ENCODE measurements at regions not wholly inside any gene's neighbourhood (a gene's known extent, or its start where the extent isn't known, plus 50 kb on each side); places are given as distances from the start of the nearest gene placed in this dataset.

GRCh38 chr13:30027569-30028455, 177.4 kb upstream of the UBL3 start:
- no peak for DNase-seq (ENCODE audit: low spot score)
- no peaks in the 10 kb centered on the region for H3K27me3 Mint-ChIP-seq (ENCODE audit: insufficient read depth)
- H3K27ac Mint-ChIP-seq: no peak overlapping the region
- no peak overlapping the region for H3K4me3 Mint-ChIP-seq
- no peaks in the 10 kb centered on the region for H3K9me3 Mint-ChIP-seq
- no peaks in the 10 kb centered on the region for H3K4me1 Mint-ChIP-seq (ENCODE audit: low read depth)
- no peaks in the 10 kb centered on the region for H3K36me3 Mint-ChIP-seq (ENCODE audit: low read depth)
- intact Hi-C loops (cut with micrococcal nuclease): no loop called here

- Mint-ChIP-seq H3K27me3 (ENCODE audit: insufficient read depth) (peaks cover 2% of the 10 kb centered on the region), H3K36me3 (ENCODE audit: low read depth) (no peaks in the 10 kb centered on the region), H3K4me3 (no peak overlapping the region), H3K27ac (no peak overlapping the region), H3K9me3 (no peaks in the 10 kb centered on the region), H3K4me1 (ENCODE audit: low read depth) (no peaks in the 10 kb centered on the region)
- intact Hi-C loops (cut with micrococcal nuclease): no loop called here
- DNase-seq (ENCODE audit: low spot score): no peak
Observed at GRCh38 chr13:30026909-30027308, 176.5 kb upstream of the UBL3 start.

GRCh38 chr13:30026093-30026492, 175.7 kb upstream of the UBL3 start:
- DNase-seq (ENCODE audit: low spot score): no peak
- H3K27me3 Mint-ChIP-seq (ENCODE audit: insufficient read depth): peaks cover 2% of the 10 kb centered on the region

GRCh38 chr13:30025351-30025750, 174.9 kb upstream of the UBL3 start:
- Mint-ChIP-seq H3K4me3 (no peak overlapping the region), H3K9me3 (no peaks in the 10 kb centered on the region), H3K36me3 (ENCODE audit: low read depth) (no peaks in the 10 kb centered on the region), H3K27ac (no peak overlapping the region), H3K27me3 (ENCODE audit: insufficient read depth) (peaks cover 2% of the 10 kb centered on the region), H3K4me1 (ENCODE audit: low read depth) (no peaks in the 10 kb centered on the region)
- intact Hi-C loops (cut with micrococcal nuclease): no loop called here
- no peak for DNase-seq (ENCODE audit: low spot score)

More at GRCh38 chr13:30026093-30026492, 175.7 kb upstream of the UBL3 start:
- Mint-ChIP-seq H3K27ac (no peak overlapping the region), H3K4me3 (no peak overlapping the region), H3K36me3 (ENCODE audit: low read depth) (no peaks in the 10 kb centered on the region), H3K9me3 (no peaks in the 10 kb centered on the region), H3K4me1 (ENCODE audit: low read depth) (no peaks in the 10 kb centered on the region)
- intact Hi-C loops (cut with micrococcal nuclease): no loop called here

GRCh38 chr13:30024125-30024865, 173.9 kb upstream of the UBL3 start:
- intact Hi-C loops (cut with micrococcal nuclease): no loop called here
- Mint-ChIP-seq H3K27ac (no peak overlapping the region), H3K27me3 (ENCODE audit: insufficient read depth) (peaks cover 2% of the 10 kb centered on the region), H3K36me3 (ENCODE audit: low read depth) (no peaks in the 10 kb centered on the region), H3K4me3 (no peak overlapping the region), H3K4me1 (ENCODE audit: low read depth) (no peaks in the 10 kb centered on the region), H3K9me3 (no peaks in the 10 kb centered on the region)
- no peak for DNase-seq (ENCODE audit: low spot score)

GRCh38 chr13:30023196-30023895, 172.9 kb upstream of the UBL3 start:
- intact Hi-C loops (cut with micrococcal nuclease): no loop called here
- no peaks in the 10 kb centered on the region for H3K9me3 Mint-ChIP-seq
- H3K4me3 Mint-ChIP-seq: no peak overlapping the region
- H3K27me3 Mint-ChIP-seq (ENCODE audit: insufficient read depth): peaks cover 2% of the 10 kb centered on the region
- H3K36me3 Mint-ChIP-seq (ENCODE audit: low read depth): no peaks in the 10 kb centered on the region
- no peaks in the 10 kb centered on the region for H3K4me1 Mint-ChIP-seq (ENCODE audit: low read depth)
- no peak overlapping the region for H3K27ac Mint-ChIP-seq
- no peak for DNase-seq (ENCODE audit: low spot score)

GRCh38 chr13:30022796-30023195, 172.4 kb upstream of the UBL3 start:
- no peaks in the 10 kb centered on the region for H3K36me3 Mint-ChIP-seq (ENCODE audit: low read depth)
- H3K9me3 Mint-ChIP-seq: no peaks in the 10 kb centered on the region
- no peak overlapping the region for H3K27ac Mint-ChIP-seq
- H3K4me1 Mint-ChIP-seq (ENCODE audit: low read depth): no peaks in the 10 kb centered on the region
- peaks cover 2% of the 10 kb centered on the region for H3K27me3 Mint-ChIP-seq (ENCODE audit: insufficient read depth)
- intact Hi-C loops (cut with micrococcal nuclease): no loop called here
- H3K4me3 Mint-ChIP-seq: no peak overlapping the region
- no peak for DNase-seq (ENCODE audit: low spot score)

- intact Hi-C loops (cut with micrococcal nuclease): no loop called here
- Mint-ChIP-seq H3K36me3 (ENCODE audit: low read depth) (no peaks in the 10 kb centered on the region), H3K4me3 (no peak overlapping the region), H3K4me1 (ENCODE audit: low read depth) (no peaks in the 10 kb centered on the region), H3K9me3 (no peaks in the 10 kb centered on the region), H3K27ac (no peak overlapping the region), H3K27me3 (ENCODE audit: insufficient read depth) (peaks cover 2% of the 10 kb centered on the region)
- DNase-seq (ENCODE audit: low spot score): no peak
Observed at GRCh38 chr13:30022256-30022655, 171.8 kb upstream of the UBL3 start.

GRCh38 chr13:30021611-30022010, 171.2 kb upstream of the UBL3 start:
- no peaks in the 10 kb centered on the region for H3K4me1 Mint-ChIP-seq (ENCODE audit: low read depth)
- H3K36me3 Mint-ChIP-seq (ENCODE audit: low read depth): no peaks in the 10 kb centered on the region
- H3K27ac Mint-ChIP-seq: no peak overlapping the region
- no peak overlapping the region for H3K4me3 Mint-ChIP-seq
- H3K9me3 Mint-ChIP-seq: no peaks in the 10 kb centered on the region
- intact Hi-C loops (cut with micrococcal nuclease): no loop called here
- DNase-seq (ENCODE audit: low spot score): no peak
- peaks cover 3% of the 10 kb centered on the region for H3K27me3 Mint-ChIP-seq (ENCODE audit: insufficient read depth)

- intact Hi-C loops (cut with micrococcal nuclease): no loop called here
- H3K27me3 Mint-ChIP-seq (ENCODE audit: insufficient read depth): peaks cover 7% of the 10 kb centered on the region
- DNase-seq (ENCODE audit: low spot score): no peak
- no peak overlapping the region for H3K27ac Mint-ChIP-seq
- no peaks in the 10 kb centered on the region for H3K36me3 Mint-ChIP-seq (ENCODE audit: low read depth)
- H3K4me3 Mint-ChIP-seq: no peak overlapping the region
- no peaks in the 10 kb centered on the region for H3K9me3 Mint-ChIP-seq
- H3K4me1 Mint-ChIP-seq (ENCODE audit: low read depth): no peaks in the 10 kb centered on the region
Observed at GRCh38 chr13:30020726-30021312, 170.4 kb upstream of the UBL3 start.

- DNase-seq (ENCODE audit: low spot score): no peak
- no peak overlapping the region for H3K27ac Mint-ChIP-seq
- H3K27me3 Mint-ChIP-seq (ENCODE audit: insufficient read depth): peaks cover 7% of the 10 kb centered on the region
- H3K4me3 Mint-ChIP-seq: no peak overlapping the region
- no peaks in the 10 kb centered on the region for H3K4me1 Mint-ChIP-seq (ENCODE audit: low read depth)
- H3K9me3 Mint-ChIP-seq: no peaks in the 10 kb centered on the region
- intact Hi-C loops (cut with micrococcal nuclease): no loop called here
- no peaks in the 10 kb centered on the region for H3K36me3 Mint-ChIP-seq (ENCODE audit: low read depth)
Observed at GRCh38 chr13:30019648-30020626, 169.5 kb upstream of the UBL3 start.

- peaks cover 8% of the 10 kb centered on the region for H3K27me3 Mint-ChIP-seq (ENCODE audit: insufficient read depth)
- H3K36me3 Mint-ChIP-seq (ENCODE audit: low read depth): no peaks in the 10 kb centered on the region
- no peak for DNase-seq (ENCODE audit: low spot score)
- no peak overlapping the region for H3K27ac Mint-ChIP-seq
- no peaks in the 10 kb centered on the region for H3K4me1 Mint-ChIP-seq (ENCODE audit: low read depth)
- no peak overlapping the region for H3K4me3 Mint-ChIP-seq
- intact Hi-C loops (cut with micrococcal nuclease): no loop called here
- no peaks in the 10 kb centered on the region for H3K9me3 Mint-ChIP-seq
Observed at GRCh38 chr13:30017880-30018279, 167.5 kb upstream of the UBL3 start.
